Right renal cortex interstitium (tissue), 3 donors: ENCODE measurements at regions not wholly inside any gene's neighbourhood (a gene's known extent, or its start where the extent isn't known, plus 50 kb on each side); places are given as distances from the start of the nearest gene placed in this dataset.

ENCODE experiments used
- DNase-seq, 3 donors: peaks; one replicate each; pipeline ENCODE4 v3.0.0-alpha.2; 2013; ENCODE audit warnings: low read depth in 3 of 3, low spot score in 2 of 3

GRCh38 chr18:77501266-77501665 is 251.6 kb downstream of the GALR1 start:
- DNase-seq: no peak

DNA sequence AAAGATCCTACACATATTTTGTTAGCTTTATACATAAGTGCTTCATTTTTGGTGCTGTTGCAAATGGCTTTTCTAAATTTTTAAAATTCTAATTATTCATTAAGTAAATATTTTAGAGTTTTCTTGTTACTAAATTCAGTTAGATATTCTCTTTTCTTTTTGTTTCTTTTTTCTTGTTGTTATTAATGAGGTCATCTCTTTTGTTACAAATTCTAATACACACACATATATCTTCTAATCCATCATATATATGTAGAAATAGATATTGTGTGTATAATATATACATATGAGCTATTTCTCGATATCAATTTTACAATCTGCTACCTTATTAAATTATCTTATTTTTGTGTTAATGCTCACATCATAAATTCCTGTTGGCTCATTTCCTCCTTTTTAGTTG is 255.9 kb downstream of the GALR1 start:
- DNase-seq: no peak

GRCh38 chr18:77512152-77512551 is 262.5 kb downstream of the GALR1 start:
- no peak for DNase-seq

- no peak for DNase-seq
Observed at GRCh38 chr18:77517901-77518300, 268.3 kb downstream of the GALR1 start.

DNA sequence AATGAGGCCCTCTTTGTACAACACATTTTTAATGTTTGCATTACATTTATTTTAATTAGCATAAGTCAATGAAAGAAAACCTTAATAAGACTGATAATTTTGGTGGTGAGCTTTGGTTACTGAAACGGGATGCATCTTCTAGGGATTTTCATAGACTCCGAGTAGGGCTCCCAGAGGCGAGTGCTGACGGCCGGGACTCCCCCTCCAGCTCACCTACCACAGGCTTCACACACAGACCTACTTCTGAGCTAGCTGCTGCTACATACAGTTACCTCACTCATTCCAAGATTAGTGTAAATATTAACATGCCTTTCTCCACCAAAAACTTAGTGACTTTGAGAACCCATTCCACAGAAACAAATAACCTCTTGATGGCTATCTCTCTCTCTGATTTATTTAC is 271.1 kb downstream of the GALR1 start:
- no peak for DNase-seq

GRCh38 chr18:77522051-77522675 is 272.5 kb downstream of the GALR1 start:
- no peak for DNase-seq

DNA sequence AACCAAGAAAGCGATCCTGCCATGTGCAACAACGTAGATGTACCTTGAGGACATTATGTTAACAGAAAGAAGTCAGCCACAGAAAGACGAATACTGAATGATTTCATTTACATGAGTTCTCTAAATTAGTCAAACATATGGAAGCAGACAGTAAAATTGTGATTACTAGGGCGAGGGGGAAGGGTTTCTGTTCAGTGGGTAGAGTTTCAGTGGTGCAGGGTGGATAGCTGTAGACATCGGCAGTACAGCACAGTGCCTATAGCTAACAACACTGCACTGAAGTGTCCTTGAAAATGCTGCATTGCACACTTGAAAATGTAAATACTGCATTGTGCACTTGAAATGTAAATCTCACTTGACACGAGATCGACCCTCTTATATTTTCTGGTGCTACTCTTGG is 275.3 kb downstream of the GALR1 start:
- no peak for DNase-seq

DNA sequence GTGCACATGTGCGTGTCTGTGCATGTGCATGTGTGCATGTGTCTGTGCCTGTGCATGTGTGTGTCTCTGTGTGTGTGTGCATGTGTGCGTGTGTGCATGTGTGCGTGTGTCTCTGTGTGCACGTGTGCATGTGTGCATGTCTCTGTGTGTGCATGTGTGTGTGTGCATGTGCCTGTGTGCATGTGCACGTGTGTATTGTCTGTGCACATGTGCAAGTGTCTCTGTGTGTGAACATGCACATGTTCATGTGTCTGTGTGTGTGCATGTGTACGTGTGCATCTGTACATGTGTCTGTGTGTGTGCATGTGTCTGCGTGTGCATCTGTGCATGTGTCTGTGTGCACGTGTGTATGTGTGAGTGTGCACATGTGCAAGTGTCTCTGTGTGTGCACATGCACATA is 277.3 kb downstream of the GALR1 start:
- no peak for DNase-seq

DNA sequence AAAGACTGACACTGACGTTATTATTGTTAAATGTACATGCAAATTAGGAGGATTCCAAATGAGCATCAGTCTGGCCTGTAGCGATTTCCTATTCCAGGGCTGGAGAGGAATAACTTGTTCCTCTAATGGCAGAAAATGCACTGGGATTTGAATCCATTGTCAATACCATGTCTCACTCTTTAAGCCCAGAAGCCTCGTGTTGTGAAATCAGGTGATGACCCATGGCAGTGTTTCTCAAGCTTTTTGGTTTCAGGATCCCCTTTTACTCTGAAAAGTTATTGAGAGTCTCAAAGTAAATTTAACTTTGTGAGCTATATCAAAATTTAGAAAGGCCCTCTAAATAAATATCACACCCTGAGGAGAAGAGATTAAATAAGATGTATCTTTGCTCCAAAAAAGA is 279.2 kb downstream of the GALR1 start:
- DNase-seq: no peak

- DNase-seq: no peak
Observed at GRCh38 chr18:77529492-77530176, 280.0 kb downstream of the GALR1 start.

GRCh38 chr18:77530732-77531131 is 281.1 kb downstream of the GALR1 start:
- DNase-seq: no peak

- no peak for DNase-seq
Observed at GRCh38 chr18:77539860-77540259, 290.2 kb downstream of the GALR1 start.

DNA sequence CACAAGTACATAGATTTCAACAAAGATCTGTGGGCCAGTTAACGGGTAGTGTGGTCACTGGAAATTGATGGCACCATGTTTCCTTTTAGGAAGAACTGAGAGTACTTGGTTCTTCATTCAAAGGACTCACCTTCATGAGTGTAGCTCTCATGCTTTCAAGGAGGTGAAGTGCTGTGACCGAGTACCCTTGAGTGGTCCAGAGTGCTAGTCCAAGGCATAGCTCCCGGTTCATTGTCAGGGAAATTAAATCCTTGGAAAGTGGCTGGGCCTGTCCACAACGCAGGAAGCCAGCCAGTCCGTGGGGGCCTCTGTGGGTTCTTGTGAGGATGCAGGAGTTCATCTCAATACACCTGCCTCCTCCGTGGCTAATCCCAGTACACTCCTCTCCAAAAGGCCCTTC is 295.1 kb downstream of the GALR1 start:
- DNase-seq: no peak

- no peak for DNase-seq
Observed at GRCh38 chr18:77547757-77548156, 298.1 kb downstream of the GALR1 start.

DNA sequence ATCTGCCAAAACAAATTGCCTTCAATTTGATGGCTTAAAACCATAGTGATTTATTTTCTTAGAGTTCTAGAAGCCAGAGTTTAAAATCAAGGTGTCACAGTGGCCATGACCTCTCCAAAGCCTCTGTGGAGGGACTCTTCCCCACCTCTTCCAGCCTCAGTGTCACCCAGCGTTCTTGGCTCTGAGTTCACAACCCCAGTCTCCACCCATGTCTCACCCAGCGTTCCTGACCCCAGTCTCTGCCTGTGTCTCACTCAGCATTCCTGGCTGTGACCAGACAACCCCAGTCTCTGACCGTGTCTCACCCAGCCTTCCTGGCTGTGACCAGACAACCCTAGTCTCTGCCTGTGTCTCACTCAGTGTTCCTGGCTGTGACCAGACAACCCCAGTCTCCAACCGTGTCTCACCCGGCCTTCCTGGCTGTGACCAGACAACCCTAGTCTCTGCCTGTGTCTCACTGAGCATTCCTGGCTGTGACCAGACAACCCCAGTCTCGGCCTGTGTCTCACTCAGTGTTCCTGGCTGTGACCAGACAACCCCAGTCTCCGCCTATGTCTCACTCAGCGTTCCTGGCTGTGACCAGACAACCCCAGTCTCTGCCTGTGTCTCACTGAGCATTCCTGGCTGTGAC is 299.3 kb downstream of the GALR1 start:
- DNase-seq: no peak

DNA sequence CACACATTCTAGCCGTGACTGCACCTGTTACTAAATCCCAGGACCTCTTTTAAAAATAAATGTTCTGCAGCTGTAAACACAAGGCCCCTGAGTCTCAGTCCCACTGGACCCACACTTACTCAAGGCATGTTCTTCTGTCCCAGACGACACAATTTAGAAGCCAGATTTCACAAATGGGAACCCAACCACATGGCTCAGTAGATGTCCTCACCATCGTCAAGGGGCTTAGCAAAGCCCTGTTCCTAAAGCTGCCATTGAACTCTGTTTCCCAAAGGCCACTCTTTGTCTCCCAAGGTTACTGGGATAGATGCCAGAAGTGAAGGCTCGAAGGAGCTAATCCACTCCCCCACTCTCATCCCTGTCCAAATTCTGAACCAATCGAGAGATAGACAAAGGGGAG is 301.0 kb downstream of the GALR1 start:
- no peak for DNase-seq

DNA sequence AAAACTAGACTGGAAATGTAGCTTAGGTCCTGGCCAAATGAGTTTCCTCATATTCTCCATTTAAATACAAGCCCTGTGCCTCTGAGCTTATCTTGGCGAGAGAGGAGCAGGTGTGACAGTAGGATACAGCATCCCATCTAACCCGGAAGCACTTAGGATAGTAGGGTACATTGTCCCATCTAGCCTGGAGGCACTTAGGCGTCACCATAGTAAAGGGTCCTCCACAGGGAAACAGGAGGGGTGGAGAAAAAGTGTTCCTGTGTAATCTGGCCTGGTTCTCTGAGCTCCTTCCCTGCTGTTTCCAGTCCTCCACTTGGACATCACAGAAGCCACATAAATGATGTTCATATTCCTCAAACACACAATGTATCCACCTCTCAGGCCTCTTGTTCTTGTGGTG is 301.4 kb downstream of the GALR1 start:
- DNase-seq: no peak

GRCh38 chr18:77552945-77553344 is 303.3 kb downstream of the GALR1 start:
- no peak for DNase-seq

- no peak for DNase-seq
Observed at GRCh38 chr18:77554061-77554460, 304.4 kb downstream of the GALR1 start.

DNA sequence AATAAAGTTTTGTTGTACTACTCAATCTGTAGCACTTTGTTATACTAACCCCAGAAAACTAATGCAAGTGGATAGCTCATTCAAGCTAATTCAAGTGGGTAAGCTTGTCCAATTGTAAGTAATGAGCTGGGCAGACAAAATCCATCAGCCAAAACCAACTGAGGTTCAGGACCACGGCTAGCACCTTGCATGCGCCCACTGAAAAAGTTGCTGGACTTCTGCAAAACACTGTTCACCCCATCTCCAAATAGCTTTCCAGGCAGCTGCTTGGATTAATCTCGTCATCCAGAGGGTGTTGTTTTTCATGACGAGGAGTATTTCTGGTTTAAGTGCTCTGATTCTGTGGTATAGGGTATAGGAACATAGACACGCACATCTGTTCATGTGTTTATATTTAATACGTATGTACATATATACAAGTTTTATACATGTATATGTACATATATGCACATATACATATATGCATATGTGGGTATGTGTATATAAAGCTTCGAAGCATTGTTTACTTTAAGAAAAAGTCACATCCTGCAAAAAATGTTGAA is 307.5 kb downstream of the GALR1 start:
- peak; percentile 14 to 64 (median 34) for DNase-seq

DNA sequence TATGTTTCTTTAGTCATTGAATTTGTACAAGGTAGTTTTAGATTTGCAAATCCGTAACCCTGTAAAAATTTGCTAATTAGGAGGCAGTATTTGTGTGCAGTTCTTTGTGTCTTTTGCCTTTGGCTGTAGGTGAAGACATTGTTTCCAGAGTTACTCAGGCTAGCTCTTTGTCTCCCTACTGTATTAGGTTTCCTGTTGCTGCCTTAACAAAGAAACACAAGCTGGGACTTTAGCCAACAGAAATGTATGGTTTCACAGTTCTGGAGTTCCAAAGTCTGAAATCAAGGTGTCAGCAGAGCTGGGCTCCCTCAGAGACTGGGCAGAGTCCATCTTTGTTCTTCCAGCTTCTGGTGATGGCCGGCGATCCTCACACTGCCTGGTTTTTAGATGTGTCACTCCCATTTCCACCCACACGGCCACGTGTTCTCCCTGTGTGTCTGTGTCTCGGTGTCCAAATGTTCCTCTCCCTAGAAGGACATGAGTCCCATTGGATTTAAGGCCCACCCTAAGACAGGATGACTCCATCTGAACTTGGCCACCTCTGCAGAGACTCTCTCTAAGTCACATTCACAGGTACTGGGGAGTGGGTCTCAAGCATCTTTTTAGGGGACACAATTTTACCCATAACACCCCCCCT is 309.7 kb downstream of the GALR1 start:
- DNase-seq: no peak
